ENCODE measurements at regions not wholly inside any gene's neighbourhood (a gene's known extent, or its start where the extent isn't known, plus 50 kb on each side); places are given as distances from the start of the nearest gene placed in this dataset.

DNA sequence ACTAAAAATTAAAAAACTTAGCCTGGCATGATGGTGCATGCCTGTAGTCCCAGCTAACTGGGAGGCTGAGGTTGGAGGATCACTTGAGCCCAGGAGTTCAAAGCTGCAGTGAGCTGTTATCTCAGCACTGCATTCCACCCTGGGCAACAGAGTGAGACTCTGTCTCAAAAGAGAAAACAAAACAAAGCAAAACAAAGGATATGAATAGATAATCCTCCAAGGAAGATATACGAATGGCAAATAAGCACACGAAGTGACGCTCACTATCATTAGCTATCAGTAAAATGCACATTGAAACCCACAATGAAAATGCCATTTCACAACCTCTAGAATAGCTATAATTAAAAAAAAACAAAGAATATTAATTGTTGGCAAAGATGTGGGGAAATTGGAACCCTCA, 386.2 kb upstream of the CCL2 start:
- no peak for ATAC-seq
- no peak for FAIRE-seq
- Histone ChIP-seq H3K27ac (ENCODE audit: control insufficient read depth, insufficient read depth) (no peak overlapping the region), H3K36me3 (ENCODE audit: control insufficient read depth in 2 of 2, insufficient read depth in 2 of 2, low read length in 1 of 2) (no peaks in the 10 kb centered on the region), H3K4me1 (ENCODE audit: control insufficient read depth, insufficient read depth, low read length) (no peaks in the 10 kb centered on the region), H3K4me3 (no peak overlapping the region), H3K27me3 (replicated peaks in 1 of 2; ENCODE audit: control insufficient read depth in 2 of 2, insufficient read depth in 2 of 2, low read length in 1 of 2) (peaks cover 1 to 4% of the 10 kb centered on the region in 2 experiments; a peak in 1 of 4 replicates), H4K20me1 (ENCODE audit: control insufficient read depth, insufficient read depth) (no peaks in the 10 kb centered on the region), H3K4me2 (ENCODE audit: control insufficient read depth, insufficient read depth) (no peak overlapping the region), H3K9ac (ENCODE audit: control insufficient read depth, insufficient read depth, low read length) (no peak overlapping the region), H3K9me3 (replicated peaks; ENCODE audit: control insufficient read depth, insufficient read depth, low read length) (no peaks in the 10 kb centered on the region), H2AFZ (ENCODE audit: control insufficient read depth, low read depth, low read length) (no peak overlapping the region), H3K79me2 (ENCODE audit: control insufficient read depth, insufficient read depth, low read length) (no peaks in the 10 kb centered on the region)
- intact Hi-C loops (cut with micrococcal nuclease; ENCODE audit: unreplicated experiment) (no loop called here), in situ Hi-C loops (cut with MboI) (no loop called here)
- ChIA-PET SMC1A (ENCODE audit: uncharacterized antibody, unreplicated experiment) (interaction anchor here (0.6 kb wide), 1 partner anchor 43 kb away, joined by 3 read pairs; no protein-coding TSS in a partner anchor), POLR2A (no interaction called here), RAD21 (ENCODE audit: unreplicated experiment) (no interaction called here), CTCF (no interaction called here)
- no peak for DNase-seq (ENCODE audit: low read depth, low spot score)
- TF ChIP-seq PAX8 (IDR thresholded peaks at IDR 0.05) (no peak), POU2F2 (IDR thresholded peaks at IDR 0.05; ENCODE audit: borderline replicate concordance, low read depth, low read length) (no peak), SPI1 (IDR thresholded peaks at IDR 0.05; ENCODE audit: borderline replicate concordance, insufficient read depth, low read depth, low read length) (no peak), MEF2B (IDR thresholded peaks at IDR 0.05; ENCODE audit: partially characterized antibody, poor library complexity, severe bottlenecking) (no peak), SIX5 (IDR thresholded peaks at IDR 0.05; ENCODE audit: low read depth, low read length, severe bottlenecking) (no peak), STAT1 (conservative IDR thresholded peaks at IDR 0.05) (no peak), TBL1XR1 (IDR thresholded peaks at IDR 0.05; ENCODE audit: low read depth, low read length) (no peak), GABPA (IDR thresholded peaks at IDR 0.05; ENCODE audit: low read depth) (no peak), NFYB (IDR thresholded peaks at IDR 0.05; ENCODE audit: insufficient read depth, low read depth, low read length) (no peak), SUPT20H (IDR thresholded peaks at IDR 0.05; ENCODE audit: borderline replicate concordance, control insufficient read depth, low read depth, low read length) (no peak), BACH1 (IDR thresholded peaks at IDR 0.05; ENCODE audit: borderline replicate concordance) (no peak), MAX (IDR thresholded peaks at IDR 0.05; ENCODE audit: low read depth, low read length) (no peak), CEBPB (IDR thresholded peaks at IDR 0.05; ENCODE audit: borderline replicate concordance in 1 of 2, low read depth in 2 of 2, low read length in 2 of 2) (no peak), RFX5 (IDR thresholded peaks at IDR 0.05; ENCODE audit: low read depth, low read length) (no peak), PML (IDR thresholded peaks at IDR 0.05; ENCODE audit: low read length) (no peak), SREBF1 (IDR thresholded peaks at IDR 0.05; ENCODE audit: low read length) (no peak)
- WGBS (ENCODE audit: insufficient coverage, insufficient replicate concordance, low lambda C conversion rate, missing lambda C conversion rate) = 37% methylated on average over 3 of the region's 3 CpGs
- BruUV-seq (replicated peaks) = no TSS peak

All from GM12878 (cell line).